GM12875 (cell line): ENCODE measurements at regions not wholly inside any gene's neighbourhood (a gene's known extent, or its start where the extent isn't known, plus 50 kb on each side); places are given as distances from the start of the nearest gene placed in this dataset.

Experiments used
- H3K4me3 ChIP-seq: one replicate; pipeline ENCODE4 v1.5.1; 2011; ENCODE audit warnings: low read depth, low read length, control low read depth
- CTCF ChIP-seq: IDR thresholded peaks from 2 replicates; pipeline ENCODE4 v1.5.1; 2011; ENCODE audit warnings: low read depth, mild to moderate bottlenecking, control low read depth, inconsistent platforms, low read length, moderate library complexity, borderline replicate concordance; ENCODE audit not compliant: insufficient read depth

GRCh38 chrX:131895807-131896206 lies 127.3 kb upstream of the STK26 start:
- TF ChIP-seq CTCF: no peak
- H3K4me3 ChIP-seq: no peak overlapping the region

GRCh38 chrX:131901546-131901945 lies 121.6 kb upstream of the STK26 start:
- no peak for TF ChIP-seq CTCF
- H3K4me3 ChIP-seq: no peak overlapping the region

GRCh38 chrX:131907488-131908314 lies 115.4 kb upstream of the STK26 start:
- no peak for TF ChIP-seq CTCF
- H3K4me3 ChIP-seq: no peak overlapping the region

- H3K4me3 ChIP-seq: no peak overlapping the region
- TF ChIP-seq CTCF: no peak
Observed at GRCh38 chrX:131910586-131910985, 112.5 kb upstream of the STK26 start.

GRCh38 chrX:131915488-131915887 lies 107.6 kb upstream of the STK26 start:
- TF ChIP-seq CTCF: no peak
- no peak overlapping the region for H3K4me3 ChIP-seq

GRCh38 chrX:131917588-131917987 lies 105.5 kb upstream of the STK26 start:
- no peak overlapping the region for H3K4me3 ChIP-seq
- no peak for TF ChIP-seq CTCF

GRCh38 chrX:131918839-131919238 lies 104.3 kb upstream of the STK26 start:
- TF ChIP-seq CTCF: no peak
- H3K4me3 ChIP-seq: no peak overlapping the region
